ENCODE measurements at regions not wholly inside any gene's neighbourhood (a gene's known extent, or its start where the extent isn't known, plus 50 kb on each side); places are given as distances from the start of the nearest gene placed in this dataset.
"Not testable (repeated sequence)": the region's sequence is repeated elsewhere in the genome, so short reads cannot be mapped to it uniquely, and the experiment has no call there.

GRCh38 chr15:21267226-21267625 lies 173.1 kb downstream of the POTEB3 start (continued):
- TF ChIP-seq E2F4 (IDR thresholded peaks at IDR 0.05; ENCODE audit: low read depth, low read length), result no peak
- TF ChIP-seq, protein P1, sequence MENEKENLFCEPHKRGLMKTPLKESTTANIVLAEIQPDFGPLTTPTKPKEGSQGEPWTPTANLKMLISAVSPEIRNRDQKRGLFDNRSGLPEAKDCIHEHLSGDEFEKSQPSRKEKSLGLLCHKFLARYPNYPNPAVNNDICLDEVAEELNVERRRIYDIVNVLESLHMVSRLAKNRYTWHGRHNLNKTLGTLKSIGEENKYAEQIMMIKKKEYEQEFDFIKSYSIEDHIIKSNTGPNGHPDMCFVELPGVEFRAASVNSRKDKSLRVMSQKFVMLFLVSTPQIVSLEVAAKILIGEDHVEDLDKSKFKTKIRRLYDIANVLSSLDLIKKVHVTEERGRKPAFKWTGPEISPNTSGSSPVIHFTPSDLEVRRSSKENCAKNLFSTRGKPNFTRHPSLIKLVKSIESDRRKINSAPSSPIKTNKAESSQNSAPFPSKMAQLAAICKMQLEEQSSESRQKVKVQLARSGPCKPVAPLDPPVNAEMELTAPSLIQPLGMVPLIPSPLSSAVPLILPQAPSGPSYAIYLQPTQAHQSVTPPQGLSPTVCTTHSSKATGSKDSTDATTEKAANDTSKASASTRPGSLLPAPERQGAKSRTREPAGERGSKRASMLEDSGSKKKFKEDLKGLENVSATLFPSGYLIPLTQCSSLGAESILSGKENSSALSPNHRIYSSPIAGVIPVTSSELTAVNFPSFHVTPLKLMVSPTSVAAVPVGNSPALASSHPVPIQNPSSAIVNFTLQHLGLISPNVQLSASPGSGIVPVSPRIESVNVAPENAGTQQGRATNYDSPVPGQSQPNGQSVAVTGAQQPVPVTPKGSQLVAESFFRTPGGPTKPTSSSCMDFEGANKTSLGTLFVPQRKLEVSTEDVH (IDR thresholded peaks at IDR 0.05; ENCODE audit: low read depth, partially characterized antibody), result no peak
- TF ChIP-seq MTA2 (IDR thresholded peaks at IDR 0.05; ENCODE audit: low read depth), result no peak
- TF ChIP-seq TAF1 (IDR thresholded peaks at IDR 0.05; ENCODE audit: borderline replicate concordance, low read depth, low read length), result no peak
- no peak for TF ChIP-seq NR2F1 (conservative IDR thresholded peaks at IDR 0.05)
- TF ChIP-seq, protein P2, sequence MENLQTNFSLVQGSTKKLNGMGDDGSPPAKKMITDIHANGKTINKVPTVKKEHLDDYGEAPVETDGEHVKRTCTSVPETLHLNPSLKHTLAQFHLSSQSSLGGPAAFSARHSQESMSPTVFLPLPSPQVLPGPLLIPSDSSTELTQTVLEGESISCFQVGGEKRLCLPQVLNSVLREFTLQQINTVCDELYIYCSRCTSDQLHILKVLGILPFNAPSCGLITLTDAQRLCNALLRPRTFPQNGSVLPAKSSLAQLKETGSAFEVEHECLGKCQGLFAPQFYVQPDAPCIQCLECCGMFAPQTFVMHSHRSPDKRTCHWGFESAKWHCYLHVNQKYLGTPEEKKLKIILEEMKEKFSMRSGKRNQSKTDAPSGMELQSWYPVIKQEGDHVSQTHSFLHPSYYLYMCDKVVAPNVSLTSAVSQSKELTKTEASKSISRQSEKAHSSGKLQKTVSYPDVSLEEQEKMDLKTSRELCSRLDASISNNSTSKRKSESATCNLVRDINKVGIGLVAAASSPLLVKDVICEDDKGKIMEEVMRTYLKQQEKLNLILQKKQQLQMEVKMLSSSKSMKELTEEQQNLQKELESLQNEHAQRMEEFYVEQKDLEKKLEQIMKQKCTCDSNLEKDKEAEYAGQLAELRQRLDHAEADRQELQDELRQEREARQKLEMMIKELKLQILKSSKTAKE (IDR thresholded peaks at IDR 0.05; ENCODE audit: low read depth, poor library complexity, severe bottlenecking), result no peak

DNA sequence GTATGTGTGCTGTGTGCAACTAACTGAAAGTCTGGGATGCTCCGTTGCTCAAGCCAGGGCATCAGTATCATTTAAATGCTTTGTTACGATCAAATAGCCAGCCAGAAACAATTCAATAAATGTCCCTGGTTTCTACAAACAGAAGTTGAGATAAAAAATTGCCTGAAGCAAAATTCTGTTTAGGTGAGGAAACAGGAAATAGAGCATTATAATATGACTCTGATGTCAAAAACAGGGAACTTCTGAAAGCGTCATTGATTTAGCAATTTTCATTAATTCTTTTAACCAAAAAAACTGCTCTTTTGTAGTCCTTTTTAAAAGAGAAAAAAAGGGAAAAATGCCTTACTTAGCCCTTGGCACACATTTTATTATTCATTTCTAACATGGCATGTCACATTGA lies 174.7 kb downstream of the POTEB3 start:
- intact Hi-C loops (cut with micrococcal nuclease; ENCODE audit: unreplicated experiment); SMC1A ChIA-PET (ENCODE audit: uncharacterized antibody, unreplicated experiment); H3K9ac ChIP-seq (ENCODE audit: control insufficient read depth, insufficient read depth, low read length); ATAC-seq; RAD21 ChIA-PET (ENCODE audit: unreplicated experiment); H3K4me1 ChIP-seq (ENCODE audit: control insufficient read depth, insufficient read depth, low read length); H3K9me3 ChIP-seq (replicated peaks; ENCODE audit: control insufficient read depth, insufficient read depth, low read length); H2AFZ ChIP-seq (ENCODE audit: control insufficient read depth, low read depth, low read length); POLR2A ChIA-PET; H3K27me3 ChIP-seq (replicated peaks in 1 of 2; ENCODE audit: control insufficient read depth in 2 of 2, insufficient read depth in 2 of 2, low read length in 1 of 2); H4K20me1 ChIP-seq (ENCODE audit: control insufficient read depth, insufficient read depth); DNase-seq (ENCODE audit: low read depth, low spot score); H3K36me3 ChIP-seq (ENCODE audit: control insufficient read depth in 2 of 2, insufficient read depth in 2 of 2, low read length in 1 of 2); H3K27ac ChIP-seq (ENCODE audit: control insufficient read depth, insufficient read depth); H3K4me2 ChIP-seq (ENCODE audit: control insufficient read depth, insufficient read depth); BruUV-seq (replicated peaks); H3K4me3 ChIP-seq; in situ Hi-C loops (cut with MboI); FAIRE-seq; H3K79me2 ChIP-seq (ENCODE audit: control insufficient read depth, insufficient read depth, low read length): not testable (repeated sequence)
- CTCF ChIA-PET, result interaction anchor here (1.8 kb wide), 1 partner anchor 15 kb away, joined by 3 read pairs; no protein-coding TSS in a partner anchor
- WGBS (ENCODE audit: insufficient coverage, insufficient replicate concordance, low lambda C conversion rate, missing lambda C conversion rate), result 76% methylated on average over 3 of the region's 3 CpGs
